HL-60 (cell line): ENCODE measurements at regions not wholly inside any gene's neighbourhood (a gene's known extent, or its start where the extent isn't known, plus 50 kb on each side); places are given as distances from the start of the nearest gene placed in this dataset.

Experiments
- DNase-seq, 2 experiments: peaks; one replicate each; pipeline ENCODE4 v3.0.0-alpha.2; 2010 to 2020; ENCODE audit warnings: low read depth in 1 of 2, low spot score in 1 of 2
- H3K27ac ChIP-seq: fragments of 250-450 bp; sonication (Bioruptor Pico); replicated peaks from 2 replicates; pipeline ENCODE4 v1.5.1; 2020; ENCODE audit warnings: mild to moderate bottlenecking, moderate library complexity
- H3K27me3 ChIP-seq: fragments of 250-450 bp; sonication (Bioruptor Pico); 2 replicates; pipeline ENCODE4 v1.5.1; 2021; ENCODE audit warnings: mild to moderate bottlenecking, moderate library complexity; ENCODE audit not compliant: insufficient read depth, poor library complexity, severe bottlenecking
- H3K4me3 ChIP-seq: replicated peaks from 2 replicates; pipeline ENCODE4 v1.5.1; 2011; ENCODE audit warnings: mild to moderate bottlenecking, control low read depth, low read length; ENCODE audit not compliant: insufficient read depth
- CTCF ChIP-seq: IDR thresholded peaks from one replicate; pipeline ENCODE4 v1.5.1; 2011; ENCODE audit warnings: low read length, control low read depth, inconsistent platforms; ENCODE audit not compliant: insufficient read depth
- GABPA ChIP-seq: IDR thresholded peaks from 2 replicates; pipeline ENCODE4 v1.6.1; 2012; ENCODE audit warnings: low read depth
- POLR2AphosphoS5 ChIP-seq: IDR thresholded peaks from 2 replicates; pipeline ENCODE4 v1.6.1; 2012; ENCODE audit warnings: low read depth
- REST ChIP-seq: IDR thresholded peaks from 2 replicates; pipeline ENCODE4 v1.6.1; 2012; ENCODE audit warnings: low read depth; ENCODE audit not compliant: insufficient replicate concordance
- SPI1 ChIP-seq: IDR thresholded peaks from 2 replicates; pipeline ENCODE4 v1.6.1; 2012; ENCODE audit warnings: low read depth, mild to moderate bottlenecking, borderline replicate concordance

GRCh38 chr6:74611220-74611619 is 594.6 kb downstream of the COL12A1 start:
- Histone ChIP-seq H3K4me3 (no peak overlapping the region), H3K27ac (no peak overlapping the region), H3K27me3 (no peaks in the 10 kb centered on the region)
- no peak for DNase-seq
- no peak for TF ChIP-seq REST
- no peak for TF ChIP-seq POLR2AphosphoS5
- TF ChIP-seq CTCF = no peak
- TF ChIP-seq GABPA = no peak
- no peak for TF ChIP-seq SPI1

GRCh38 chr6:74610352-74610751 is 595.5 kb downstream of the COL12A1 start:
- no peak for DNase-seq
- H3K27me3 ChIP-seq = no peaks in the 10 kb centered on the region
- H3K4me3 ChIP-seq = no peak overlapping the region
- no peak overlapping the region for H3K27ac ChIP-seq
- no peak for TF ChIP-seq POLR2AphosphoS5
- TF ChIP-seq SPI1 = no peak
- no peak for TF ChIP-seq CTCF
- no peak for TF ChIP-seq REST
- no peak for TF ChIP-seq GABPA

- H3K27ac ChIP-seq = no peak overlapping the region
- no peak for TF ChIP-seq POLR2AphosphoS5
- no peak for TF ChIP-seq CTCF
- DNase-seq = no peak
- no peaks in the 10 kb centered on the region for H3K27me3 ChIP-seq
- H3K4me3 ChIP-seq = no peak overlapping the region
These were observed 596.0 kb downstream of the COL12A1 start for GRCh38 chr6:74609871-74610270.

- no peak for DNase-seq
- no peak overlapping the region for H3K4me3 ChIP-seq
- TF ChIP-seq POLR2AphosphoS5 = no peak
- TF ChIP-seq CTCF = no peak
- no peak for TF ChIP-seq GABPA
- no peak for TF ChIP-seq SPI1
- no peak for TF ChIP-seq REST
- H3K27ac ChIP-seq = no peak overlapping the region
- no peaks in the 10 kb centered on the region for H3K27me3 ChIP-seq
These were observed 597.9 kb downstream of the COL12A1 start for GRCh38 chr6:74607934-74608333.
